Fibroblast of skin of right quadriceps (primary cell): ENCODE measurements at regions not wholly inside any gene's neighbourhood (a gene's known extent, or its start where the extent isn't known, plus 50 kb on each side); places are given as distances from the start of the nearest gene placed in this dataset.
A peak's percentile ranks its signal among the peaks of the same experiment; 100 is the strongest.

Experiments used
- DNase-seq: peaks from one replicate; pipeline ENCODE4 v3.0.0-alpha.2; 2013

DNA sequence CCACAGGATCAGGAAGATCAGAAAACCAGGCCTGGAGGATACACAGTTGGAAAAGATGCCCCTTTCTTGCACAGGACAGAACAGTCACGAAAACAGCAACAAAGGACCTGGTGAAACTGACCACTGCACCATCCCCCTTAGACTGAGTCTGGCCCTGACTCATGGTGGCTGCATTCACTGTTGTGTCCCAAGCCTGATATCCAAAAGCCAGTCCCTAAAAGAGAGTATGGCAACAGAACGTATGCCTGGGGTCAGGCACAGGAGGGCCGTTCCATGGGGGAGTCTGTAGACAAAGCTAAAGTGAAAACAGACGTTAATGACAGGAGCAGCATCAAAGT, 301.1 kb upstream of the NBEA start:
- no peak for DNase-seq

DNA sequence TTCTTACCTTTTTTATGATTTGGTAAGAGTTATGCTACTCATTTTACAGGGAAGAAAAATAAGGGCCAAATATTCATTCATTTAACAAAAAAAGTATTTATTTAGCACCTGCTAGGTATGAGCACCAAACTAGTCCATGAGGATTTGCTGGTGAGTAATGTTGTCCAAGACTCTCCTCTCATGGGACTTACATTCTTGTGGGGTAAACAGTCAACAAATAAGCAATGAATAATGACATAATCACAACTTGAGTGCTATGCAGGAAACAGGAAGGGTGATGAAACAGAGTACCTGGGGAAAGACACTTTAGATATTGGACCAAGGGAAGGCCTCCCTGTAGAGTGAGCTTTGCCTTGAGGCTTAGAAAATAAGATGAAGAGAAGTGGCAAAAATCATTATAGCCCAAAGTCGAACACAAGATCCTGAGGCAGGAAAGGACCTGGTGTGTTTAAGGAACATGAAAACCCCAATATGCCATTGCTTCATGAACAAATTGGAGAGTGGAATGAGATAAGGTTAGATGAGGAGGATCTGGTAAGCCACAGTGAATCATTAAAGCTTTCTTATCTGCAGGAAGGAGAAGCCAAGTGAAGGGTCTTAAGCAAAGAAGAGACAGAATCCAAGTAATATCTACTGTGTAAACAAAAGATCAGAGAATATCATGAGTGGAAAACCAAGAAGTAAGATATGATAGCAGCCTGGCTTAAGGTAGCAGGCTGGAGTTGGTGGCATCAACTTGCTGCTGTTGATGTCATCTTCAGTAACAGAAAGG, 294.5 kb upstream of the NBEA start:
- DNase-seq: no peak

DNA sequence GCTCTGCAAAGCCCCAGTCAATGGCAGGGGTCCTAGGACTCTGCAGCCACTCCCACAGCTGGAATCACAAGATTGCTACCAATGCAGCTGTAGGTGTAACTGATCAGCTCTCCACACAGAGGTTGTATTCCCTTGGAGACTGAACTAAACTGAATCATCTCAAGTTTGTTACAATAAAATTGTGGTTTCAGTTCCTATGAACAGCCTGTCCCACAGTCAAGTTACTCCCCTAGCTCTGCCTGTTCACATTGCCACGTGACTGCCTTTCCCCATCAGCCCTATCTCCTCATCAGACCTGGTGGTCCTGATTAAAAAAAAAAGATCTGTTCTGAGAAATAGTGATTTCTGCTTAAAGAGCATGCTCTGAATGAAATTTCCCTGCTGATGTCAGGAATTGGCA, 287.9 kb upstream of the NBEA start:
- DNase-seq: peak; percentile 32

DNA sequence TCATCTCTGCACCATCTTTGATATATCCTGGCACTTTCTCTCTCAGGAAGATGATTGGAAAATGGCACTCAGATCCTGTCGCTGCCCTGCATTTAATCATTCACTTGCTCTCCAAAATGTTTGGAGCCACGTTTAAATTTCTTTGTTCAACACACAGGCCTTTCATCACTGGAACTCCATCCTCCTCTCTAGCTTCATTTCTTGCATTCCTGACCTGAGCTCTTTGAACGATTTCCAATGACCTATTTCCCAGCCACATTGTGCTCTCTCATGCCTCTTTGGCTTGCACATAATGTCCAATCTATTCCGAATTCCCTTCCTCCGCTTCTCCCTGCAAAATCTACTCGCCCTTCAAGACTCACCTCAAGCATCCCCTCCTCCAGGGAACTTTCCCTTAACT, 287.4 kb upstream of the NBEA start:
- DNase-seq: peak; percentile 39

DNA sequence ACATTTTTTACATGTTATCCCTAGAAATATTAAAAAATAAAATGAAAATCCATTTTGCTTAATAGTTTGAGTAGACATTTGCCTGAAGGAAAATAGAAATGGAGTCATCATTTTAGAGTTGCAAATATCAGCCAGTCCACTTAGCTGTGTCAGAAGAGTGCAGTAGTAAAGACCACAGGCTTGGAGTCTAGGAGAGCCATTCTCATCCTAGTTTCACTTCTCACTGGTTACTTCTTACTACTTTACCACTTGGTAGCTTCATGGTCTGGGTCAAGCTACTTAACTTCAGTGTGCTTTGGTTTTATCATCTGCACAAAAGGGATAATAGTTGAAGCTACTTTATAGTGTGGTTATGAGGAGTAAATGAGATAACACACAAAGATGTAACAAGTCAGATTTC, 286.5 kb upstream of the NBEA start:
- DNase-seq: no peak

DNA sequence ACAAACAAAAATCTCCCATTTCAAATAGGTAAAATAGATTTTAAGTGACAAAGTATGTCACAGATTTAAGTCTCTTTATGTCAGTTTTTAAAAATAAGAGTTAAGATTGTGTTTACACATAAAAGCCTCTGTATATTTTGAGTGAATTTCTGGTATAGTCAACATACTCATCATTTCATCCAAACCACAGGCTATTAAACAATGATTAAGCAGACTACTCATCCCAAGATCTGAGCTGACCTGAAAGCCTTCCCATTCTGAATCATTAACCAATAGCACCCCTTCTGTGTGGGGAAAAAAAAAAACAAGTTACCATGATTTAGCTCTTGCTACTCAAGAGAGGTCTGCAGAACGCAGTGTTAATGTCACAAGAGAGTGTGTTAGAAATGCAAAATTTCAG, 284.4 kb upstream of the NBEA start:
- DNase-seq: peak; percentile 87

DNA sequence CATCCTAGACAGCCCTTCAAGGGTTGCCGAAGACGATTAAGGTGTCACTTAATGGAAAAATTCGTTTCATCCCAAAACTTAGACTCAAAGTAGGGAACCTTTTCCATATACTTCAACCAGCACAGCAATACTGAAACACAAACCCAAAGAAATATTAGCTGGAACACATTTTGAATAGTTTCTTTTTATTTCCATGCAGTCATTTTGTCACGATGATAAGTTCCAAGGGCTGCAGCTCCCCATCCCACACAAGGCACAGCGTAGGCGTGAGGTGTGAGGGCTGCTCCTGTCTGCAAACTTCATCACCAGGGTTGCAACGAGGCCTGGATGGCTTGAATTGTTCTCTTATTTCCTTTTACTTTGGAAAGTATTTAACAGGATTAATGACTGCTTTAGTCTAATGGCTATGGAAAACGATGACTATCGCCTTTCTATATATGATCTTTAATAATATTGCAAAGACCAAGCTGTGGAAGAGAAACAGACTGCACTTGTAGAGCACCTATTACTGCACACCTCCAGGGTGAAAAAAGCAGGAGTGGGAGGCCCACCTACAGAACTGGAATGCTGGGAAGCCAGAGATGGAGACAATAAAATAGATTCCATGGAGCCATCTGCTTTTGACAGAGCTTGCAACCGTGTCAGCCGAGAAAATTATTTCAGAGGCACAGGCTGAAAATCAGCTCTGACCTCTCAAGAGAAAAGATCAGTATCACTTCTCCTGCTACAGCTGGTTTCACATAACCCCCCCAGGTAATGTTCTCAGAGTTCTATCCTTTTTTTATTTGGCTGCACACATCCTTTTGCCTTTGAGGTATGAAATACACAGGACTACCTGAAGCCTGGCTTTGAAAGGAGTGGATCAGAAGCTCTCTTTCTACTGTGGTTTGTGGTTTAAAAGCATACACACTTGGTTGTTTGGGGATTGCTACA, 274.5 kb upstream of the NBEA start:
- DNase-seq: no peak

DNA sequence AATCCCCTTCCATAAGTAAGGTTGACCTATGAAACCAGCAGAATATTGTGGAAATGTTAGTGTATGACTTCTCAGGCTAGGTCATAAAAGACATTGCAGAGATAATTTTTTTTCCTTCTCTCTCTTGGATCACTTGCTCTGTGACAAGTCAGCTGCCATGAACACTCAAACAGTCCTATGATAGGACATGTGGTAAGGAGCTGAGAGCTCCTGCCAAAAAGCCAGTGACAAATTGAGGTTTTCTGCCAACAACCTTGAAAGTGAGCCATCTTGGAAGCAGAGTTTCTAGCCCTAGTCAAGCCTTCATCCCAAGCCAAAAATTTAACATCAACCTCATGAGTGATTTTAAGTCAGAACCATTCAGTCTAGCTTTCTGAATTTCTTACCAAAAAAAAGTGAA, 270.9 kb upstream of the NBEA start:
- no peak for DNase-seq

DNA sequence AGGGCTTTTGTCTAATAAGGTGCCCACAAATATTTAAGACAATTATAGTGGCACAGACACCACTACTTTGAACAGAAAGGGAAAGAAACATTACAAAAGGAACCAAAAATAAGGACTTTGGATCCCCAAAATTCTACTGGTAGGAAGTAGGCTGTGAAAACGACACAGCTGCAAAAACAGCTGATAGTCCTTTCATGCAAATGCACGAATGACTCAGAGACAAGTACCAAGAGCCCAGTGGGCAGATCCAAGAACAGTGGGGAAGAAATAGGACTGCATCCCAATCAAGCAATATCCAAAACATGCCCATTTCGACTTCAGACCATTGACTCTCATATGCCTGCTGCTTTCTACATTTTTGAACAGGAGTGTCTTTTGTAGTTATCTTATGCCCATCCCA, 269.4 kb upstream of the NBEA start:
- DNase-seq: no peak

DNA sequence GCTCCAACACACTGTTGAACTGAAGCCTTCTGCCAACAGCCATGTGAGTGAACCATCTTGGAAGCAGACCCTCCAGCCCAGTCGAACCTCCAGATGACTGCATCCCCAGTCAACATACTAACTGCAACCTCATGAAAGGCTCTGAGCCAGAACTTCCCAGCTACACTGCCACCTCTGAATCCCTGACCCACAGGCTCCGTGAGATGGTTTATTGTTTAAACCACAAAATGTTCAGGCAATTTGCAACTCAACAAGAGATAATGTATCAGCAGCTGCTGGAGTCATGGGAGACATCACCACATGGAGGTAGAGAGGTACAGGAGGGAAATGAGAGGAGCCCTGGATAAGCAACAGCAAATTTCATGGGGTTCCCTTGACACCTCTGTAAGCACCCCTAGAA, 266.4 kb upstream of the NBEA start:
- DNase-seq: no peak

DNA sequence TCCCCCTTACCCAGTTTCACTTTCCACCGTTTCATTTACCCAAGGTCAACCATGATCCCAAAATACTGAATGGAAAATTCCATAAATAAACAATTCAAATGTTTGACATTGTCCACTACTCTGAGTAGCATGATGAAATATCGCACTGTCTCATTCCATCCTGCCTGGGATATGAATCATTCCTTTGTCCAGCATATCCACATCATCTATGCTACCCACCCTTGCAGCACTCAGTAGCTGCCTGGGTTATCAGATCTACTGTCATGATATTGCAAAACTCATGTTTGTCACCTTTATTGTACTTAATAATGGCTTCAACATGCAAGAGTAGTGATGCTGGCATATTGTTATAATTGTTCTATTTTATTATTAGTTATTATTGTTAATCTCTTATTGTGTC, 263.9 kb upstream of the NBEA start:
- DNase-seq: peak; percentile 35

DNA sequence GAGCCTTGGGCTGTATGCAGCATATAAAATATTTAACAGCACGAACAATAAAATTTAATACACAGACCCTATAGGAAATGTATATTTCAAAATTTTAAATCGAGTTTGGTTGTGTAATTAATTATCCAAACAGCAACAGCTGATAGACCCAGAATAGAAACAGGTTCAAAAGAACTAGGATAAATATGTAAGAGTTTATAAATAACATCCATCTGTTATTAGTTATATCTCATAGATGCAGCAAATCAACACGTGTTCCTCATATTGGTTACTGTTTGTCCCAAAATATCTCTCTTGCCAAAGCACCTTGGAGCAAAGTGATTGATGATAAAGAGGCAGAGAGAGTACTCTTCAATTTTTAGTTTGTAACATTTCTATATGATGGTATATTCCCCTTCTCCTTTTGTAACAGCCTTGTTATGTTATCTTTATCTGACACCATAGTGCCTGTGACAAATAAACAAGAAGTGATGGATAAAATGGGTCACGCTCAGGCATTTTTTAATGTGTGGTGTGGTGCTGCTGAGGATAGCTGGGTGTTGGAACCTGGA, 260.6 kb upstream of the NBEA start:
- no peak for DNase-seq

DNA sequence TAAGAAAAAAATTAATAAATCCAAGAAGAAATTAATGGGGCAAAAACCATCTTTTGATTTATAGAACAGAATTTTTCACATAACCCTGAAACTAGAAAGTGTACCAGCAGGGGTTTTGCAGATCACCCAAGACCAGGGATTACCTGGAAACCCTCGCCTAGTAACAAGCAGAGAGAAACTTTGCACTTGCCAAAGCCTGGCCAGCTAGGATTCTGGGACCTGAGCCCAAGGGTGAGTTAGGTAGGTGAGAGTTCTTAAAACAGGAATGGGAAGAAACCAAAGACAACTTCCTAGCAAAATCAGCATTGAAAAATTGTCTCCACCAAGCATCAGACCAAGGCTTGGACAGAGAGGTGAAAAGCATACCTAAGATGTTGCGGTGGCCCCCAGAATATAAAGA, 247.0 kb upstream of the NBEA start:
- no peak for DNase-seq

DNA sequence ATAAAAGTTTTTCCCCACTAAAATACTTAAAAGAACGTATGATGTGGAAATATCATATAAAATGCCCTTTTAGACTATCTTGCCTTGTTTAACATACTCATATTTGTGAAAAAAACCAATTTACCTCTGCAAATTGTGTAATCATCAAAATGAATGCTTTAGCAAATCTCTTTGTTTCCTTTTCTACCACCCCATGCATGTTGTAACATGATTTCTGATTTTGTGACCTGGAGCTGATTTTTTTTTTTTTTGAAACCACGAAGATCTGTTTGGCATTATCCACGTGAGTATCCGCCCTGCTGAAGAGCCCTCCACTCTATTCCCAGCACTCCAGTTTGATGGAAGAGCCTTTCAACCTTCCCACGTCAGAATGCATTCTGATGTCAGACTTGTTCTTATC, 245.8 kb upstream of the NBEA start:
- DNase-seq: no peak

DNA sequence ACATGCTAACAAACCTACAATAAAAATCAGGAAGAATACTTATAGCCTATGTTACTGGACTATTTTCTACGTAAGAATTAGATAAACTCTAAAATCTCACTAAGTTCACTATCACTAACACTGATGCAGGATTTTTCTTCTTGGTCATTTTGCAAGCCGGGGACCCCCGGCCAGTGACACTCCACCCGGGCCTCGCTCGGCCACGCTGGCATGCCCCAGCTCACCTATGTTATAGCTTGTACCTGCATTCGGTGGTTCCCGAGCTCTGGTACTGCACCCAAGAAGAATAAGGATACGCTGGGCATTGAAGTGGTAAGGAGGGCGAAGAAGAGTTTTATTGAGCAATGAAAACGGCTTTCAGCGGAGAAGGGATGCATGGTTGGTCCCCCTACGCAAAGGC, 245.3 kb upstream of the NBEA start:
- no peak for DNase-seq

DNA sequence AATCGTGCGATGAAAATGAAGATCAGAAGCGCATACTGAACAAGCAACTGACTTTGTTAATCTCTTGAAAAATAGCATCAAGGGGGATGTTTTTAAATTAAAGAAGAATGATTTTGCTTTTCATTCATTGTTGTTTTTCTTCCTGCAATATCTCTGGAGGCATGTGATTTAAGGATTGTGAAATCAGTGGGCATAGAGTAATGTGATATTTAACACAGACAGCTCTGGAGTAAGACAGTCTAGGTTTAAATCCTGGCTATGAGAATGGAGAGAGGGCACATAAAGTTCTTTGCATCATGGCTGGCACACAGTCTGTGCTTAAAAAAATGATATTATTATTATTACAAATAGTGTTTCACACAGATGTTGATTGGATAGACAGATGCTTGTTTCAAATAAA, 243.1 kb upstream of the NBEA start:
- no peak for DNase-seq

DNA sequence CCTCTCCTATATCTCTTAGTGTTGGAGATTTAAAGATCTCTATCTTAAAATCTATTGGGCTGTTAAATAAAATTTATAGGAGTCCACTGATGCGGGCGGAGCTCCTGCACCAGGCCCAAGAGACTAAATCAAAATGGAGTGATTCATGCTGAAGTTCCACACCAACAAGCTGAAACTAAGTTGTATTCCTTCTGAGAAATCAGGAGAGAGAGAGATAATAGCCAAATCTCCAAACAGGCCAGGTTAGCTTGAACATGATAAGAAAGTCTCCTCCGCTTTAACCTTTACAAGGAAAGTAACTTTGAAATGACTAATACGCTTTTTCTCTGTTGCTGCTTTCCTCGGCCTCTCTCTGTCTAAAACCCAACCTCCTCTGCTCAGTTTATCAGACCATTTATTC, 241.9 kb upstream of the NBEA start:
- DNase-seq: no peak

DNA sequence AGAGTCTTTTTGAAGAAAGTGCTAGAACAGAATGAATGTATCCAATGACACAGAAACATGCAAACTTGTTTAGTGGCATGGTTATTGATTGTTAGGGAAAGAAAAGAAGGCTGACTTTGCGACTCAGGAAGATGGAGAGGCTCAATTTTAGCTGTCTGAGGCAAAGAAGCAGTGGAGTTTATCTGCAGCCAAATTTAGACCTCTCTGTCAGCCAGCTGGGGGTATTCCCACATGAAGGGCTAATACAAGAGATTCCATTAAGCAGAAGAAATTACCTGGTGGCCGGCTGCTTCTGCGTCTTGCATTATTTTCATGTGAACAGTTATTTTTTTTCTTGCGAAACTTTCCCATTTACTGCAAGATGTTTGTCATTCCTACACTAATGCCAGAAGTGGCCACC, 240.2 kb upstream of the NBEA start:
- no peak for DNase-seq

DNA sequence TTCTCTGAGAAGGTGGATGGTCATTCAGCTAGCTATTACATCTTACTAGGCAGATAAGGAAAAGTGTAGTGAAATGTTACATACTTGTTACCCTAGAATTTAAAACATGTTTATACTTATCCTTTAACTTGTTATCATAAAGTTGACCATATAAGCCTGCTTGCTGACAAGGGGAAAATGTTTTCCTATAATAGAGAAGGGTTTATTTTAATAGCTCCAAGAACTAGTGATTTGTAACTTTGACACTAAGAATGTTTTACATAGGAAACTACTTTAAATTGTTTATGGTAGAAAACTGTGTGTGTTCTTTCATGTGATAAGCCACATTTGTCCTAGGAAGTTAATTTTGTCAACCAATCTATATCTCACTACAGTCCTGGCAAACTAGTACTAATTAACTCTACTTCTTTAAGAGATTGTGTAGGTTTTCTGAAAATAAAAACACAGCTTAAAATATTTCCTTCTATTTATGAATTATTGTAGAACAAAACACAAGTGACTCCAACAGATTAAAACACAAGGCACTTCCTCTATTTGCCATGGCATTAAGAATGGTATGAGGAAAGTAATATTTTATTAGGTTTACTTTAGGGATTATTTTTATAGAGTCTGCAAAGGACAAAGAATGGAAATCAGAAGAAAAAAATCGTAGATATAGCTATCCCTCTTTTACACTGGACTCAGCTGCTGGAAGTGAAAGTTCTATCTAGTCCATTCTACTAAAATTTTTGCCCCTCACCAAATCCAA, 233.3 kb upstream of the NBEA start:
- no peak for DNase-seq

DNA sequence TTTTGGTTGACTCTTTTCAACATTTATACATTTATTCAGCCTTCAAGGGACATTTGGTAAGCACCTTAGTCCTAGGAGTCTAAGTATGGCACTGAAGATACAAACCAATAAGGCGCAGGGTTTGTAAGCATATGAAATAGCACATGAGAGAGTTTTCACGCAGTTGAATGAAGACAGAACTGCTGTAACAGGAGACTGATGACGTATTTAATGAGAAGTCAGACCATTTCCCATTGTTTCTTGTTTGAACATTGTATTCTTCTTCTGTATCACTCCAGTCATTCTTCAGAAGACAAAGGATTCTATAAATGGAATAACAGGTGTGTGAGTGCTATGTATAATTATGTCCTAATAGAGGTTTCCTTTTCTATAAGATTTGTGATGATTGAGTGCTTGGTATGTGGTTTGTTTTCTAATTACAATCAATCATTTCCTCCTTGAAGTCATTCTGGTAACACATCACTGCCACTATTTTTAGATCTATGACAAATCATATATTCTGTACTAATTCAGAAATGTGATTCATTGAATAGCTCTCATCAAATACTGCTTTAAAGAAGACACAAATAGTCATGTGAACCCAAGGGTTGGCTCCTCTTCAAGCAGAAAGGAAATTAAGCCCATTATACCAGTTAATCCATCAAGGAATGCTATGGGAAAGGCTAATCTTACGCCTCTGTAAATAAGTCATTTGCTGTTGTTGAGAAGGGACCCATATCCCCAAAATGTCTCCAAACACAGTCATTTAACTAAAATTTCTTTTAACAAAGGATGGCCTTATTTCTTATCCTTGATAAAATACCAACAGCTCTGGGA, 222.8 kb upstream of the NBEA start:
- no peak for DNase-seq

DNA sequence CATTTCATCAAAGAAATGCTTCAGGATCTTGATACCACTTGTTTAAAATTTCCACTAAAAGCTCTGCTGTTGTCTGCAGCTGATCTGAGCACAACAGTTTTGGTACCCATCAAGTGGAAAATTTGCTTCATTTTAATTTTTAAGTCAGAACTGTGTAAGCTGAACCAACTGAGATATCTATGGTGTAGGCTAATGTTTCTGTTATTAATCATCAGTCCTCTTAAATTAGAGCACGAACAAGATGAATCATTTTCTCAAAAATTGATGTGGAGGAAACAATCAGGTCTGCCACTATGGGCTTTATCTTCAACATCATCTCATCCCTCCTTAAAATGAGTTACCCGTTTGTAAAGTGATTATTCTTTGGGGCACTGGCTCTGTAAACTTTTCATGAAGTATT, 221.5 kb upstream of the NBEA start:
- no peak for DNase-seq
